ENCODE measurements at regions not wholly inside any gene's neighbourhood (a gene's known extent, or its start where the extent isn't known, plus 50 kb on each side); places are given as distances from the start of the nearest gene placed in this dataset.

- DNase-seq (ENCODE audit: low spot score) = peak; percentile 47
- intact Hi-C loops (cut with DNase I) = loop anchor here in 1 of 2 donors (5.0 kb wide), 1 partner anchor 1383 kb away; no protein-coding TSS in a partner anchor
These were observed 53.8 kb upstream of the MRPS22 start for GRCh38 chr3:139289860-139290524.

- intact Hi-C loops (cut with DNase I) = loop anchor here in 1 of 2 donors (5.0 kb wide), 1 partner anchor 1384 kb away; no protein-coding TSS in a partner anchor
- peak; percentile 18 for DNase-seq (ENCODE audit: low spot score)
These were observed 52.4 kb upstream of the MRPS22 start for GRCh38 chr3:139291276-139292051.

- intact Hi-C loops (cut with DNase I) = loop anchor here in 1 of 2 donors (5.0 kb wide), 1 partner anchor 1385 kb away; no protein-coding TSS in a partner anchor
- peak; percentile 22 for DNase-seq (ENCODE audit: low spot score)
These were observed 51.6 kb upstream of the MRPS22 start for GRCh38 chr3:139292192-139292591.

- DNase-seq (ENCODE audit: low spot score) = peak; percentile 22
- intact Hi-C loops (cut with DNase I) = loop anchor here in 1 of 2 donors (5.0 kb wide), 1 partner anchor 1386 kb away; no protein-coding TSS in a partner anchor
These were observed 50.8 kb upstream of the MRPS22 start for GRCh38 chr3:139292711-139293664.

DNA sequence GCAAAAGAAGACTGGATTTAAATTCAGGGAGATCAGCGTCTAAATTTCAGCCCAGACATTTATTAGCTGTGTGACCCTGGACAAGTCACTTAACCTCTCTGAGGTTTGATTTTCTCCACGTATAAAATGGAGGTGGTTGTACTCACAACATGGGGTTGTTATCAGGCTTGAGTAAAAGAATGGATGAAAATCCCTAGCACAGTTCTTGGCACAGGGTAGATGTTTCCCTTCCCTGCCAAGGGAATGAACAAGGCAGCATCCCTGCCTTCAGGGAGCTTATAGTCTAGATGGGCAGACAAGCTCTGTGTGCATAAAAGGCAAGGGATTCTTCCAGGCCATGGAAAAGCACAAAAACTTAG, 50.2 kb upstream of the MRPS22 start:
- intact Hi-C loops (cut with DNase I) = loop anchor here in 1 of 2 donors (5.0 kb wide), 1 partner anchor 1386 kb away; no protein-coding TSS in a partner anchor

More for the DNA sequence above, 50.2 kb upstream of the MRPS22 start:
- no peak for DNase-seq (ENCODE audit: low spot score)

All from posterior vena cava (tissue), 2 donors.